ENCODE measurements at regions not wholly inside any gene's neighbourhood (a gene's known extent, or its start where the extent isn't known, plus 50 kb on each side); places are given as distances from the start of the nearest gene placed in this dataset.

- H3K9me3 ChIP-seq (replicated peaks; ENCODE audit: control insufficient read depth, insufficient read depth, low read length) = no peaks in the 10 kb centered on the region
- H3K4me2 ChIP-seq (ENCODE audit: insufficient read depth, low read length) = no peak overlapping the region
- CTCF ChIA-PET = no interaction called here
- DNase-seq (ENCODE audit: low read depth, low spot score) = no peak
- H3K79me2 ChIP-seq (ENCODE audit: control insufficient read depth, insufficient read depth, low read length) = no peaks in the 10 kb centered on the region
- no TSS peak for BruUV-seq (replicated peaks)
- H3K27me3 ChIP-seq (ENCODE audit: control insufficient read depth in 2 of 2, insufficient read depth in 2 of 2, low read length in 2 of 2) = no peaks in the 10 kb centered on the region
- H3K27ac ChIP-seq (ENCODE audit: insufficient read depth, low read depth, low read length) = no peak overlapping the region
- POLR2A ChIA-PET = no interaction called here
- no peaks in the 10 kb centered on the region for H3K9me1 ChIP-seq (replicated peaks; ENCODE audit: control insufficient read depth, extremely low read depth, insufficient read depth, low read length)
- no peak overlapping the region for H2AFZ ChIP-seq (ENCODE audit: low read depth, low read length)
- dilution Hi-C loops (cut with MboI; ENCODE audit: extremely low pct_ligation_motif_present, low sequenced_read_pairs) = no loop called here
- intact Hi-C loops (cut with micrococcal nuclease) = no loop called here
- H3K4me3 ChIP-seq (replicated peaks in 1 of 3; ENCODE audit: insufficient read depth in 1 of 3, low read depth in 1 of 3, low read length in 3 of 3) = no peak overlapping the region
- no peak for TF ChIP-seq EZH2 (IDR thresholded peaks at IDR 0.05; ENCODE audit: borderline replicate concordance, low read depth, low read length, severe bottlenecking)
- TF ChIP-seq GATA2 (IDR thresholded peaks at IDR 0.05; ENCODE audit: insufficient read depth, insufficient read length, low read depth, low read length) = no peak
- TF ChIP-seq MAX (IDR thresholded peaks at IDR 0.05; ENCODE audit: insufficient read depth, insufficient read length) = no peak
- no peak for TF ChIP-seq POLR2AphosphoS5 (IDR thresholded peaks at IDR 0.05; ENCODE audit: insufficient read depth, low read depth, low read length)
- no peak for TF ChIP-seq POLR2A (IDR thresholded peaks at IDR 0.05; ENCODE audit: low read depth, low read length)
- no peak for TF ChIP-seq JUN (IDR thresholded peaks at IDR 0.05; ENCODE audit: borderline replicate concordance, insufficient read depth, insufficient read length, low read depth)
- TF ChIP-seq MYC (IDR thresholded peaks at IDR 0.05; ENCODE audit: low read depth, low read length) = no peak
- TF ChIP-seq FOS (IDR thresholded peaks at IDR 0.05; ENCODE audit: borderline replicate concordance, insufficient read depth, low read length) = no peak
- no peak for TF ChIP-seq CTCF (IDR thresholded peaks at IDR 0.05; ENCODE audit: extremely low read depth in 1 of 2, insufficient read depth in 1 of 2, low read depth in 1 of 2, low read length in 2 of 2)
- no peak overlapping the region for H3K9ac ChIP-seq (replicated peaks; ENCODE audit: extremely low read depth, insufficient read depth, low read length)
- no peaks in the 10 kb centered on the region for H3K4me1 ChIP-seq (ENCODE audit: control insufficient read depth, extremely low read depth, insufficient read depth, low read length)
- no peaks in the 10 kb centered on the region for H3K36me3 ChIP-seq (ENCODE audit: control insufficient read depth in 2 of 2, extremely low read depth in 1 of 2, insufficient read depth in 2 of 2, low read length in 2 of 2)
- FAIRE-seq = no peak
- H4K20me1 ChIP-seq (replicated peaks; ENCODE audit: control insufficient read depth, extremely low read depth, insufficient read depth, low read length) = no peaks in the 10 kb centered on the region
Observed at GRCh38 chr3:3991598-3991997, 192.4 kb downstream of the LRRN1 start.
